HG03280 (cell line): ENCODE measurements at regions not wholly inside any gene's neighbourhood (a gene's known extent, or its start where the extent isn't known, plus 50 kb on each side); places are given as distances from the start of the nearest gene placed in this dataset.
"Not testable (repeated sequence)": the region's sequence is repeated elsewhere in the genome, so short reads cannot be mapped to it uniquely, and the experiment has no call there.

Experiments used
- ATAC-seq: cut with Tn5 transposase; IDR thresholded peaks from one replicate; pipeline ENCODE4 v1.9.1; 2021; ENCODE audit warnings: mild to moderate bottlenecking, moderate library complexity; ENCODE audit not compliant: unreplicated experiment

DNA sequence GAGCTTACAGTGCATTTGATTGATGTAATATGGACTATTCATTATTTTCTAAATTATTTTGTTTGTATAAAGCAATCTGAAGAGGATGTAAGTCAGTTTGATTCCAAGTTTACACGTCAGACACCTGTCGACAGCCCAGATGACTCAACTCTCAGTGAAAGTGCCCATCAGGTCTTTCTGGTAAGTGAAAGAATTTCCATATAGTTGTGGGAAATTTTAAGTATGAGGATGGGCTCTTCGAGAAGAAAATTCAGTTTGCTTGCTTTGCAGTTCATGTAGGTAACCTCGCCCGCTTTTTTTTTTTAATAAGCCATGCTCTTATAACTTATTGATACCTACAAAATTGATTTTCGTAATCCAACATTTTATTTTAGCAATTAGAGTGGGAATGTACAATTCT lies 151.6 kb downstream of the CDRT15L2 start:
- ATAC-seq, result not testable (repeated sequence)

- no peak for ATAC-seq
These were observed 154.4 kb downstream of the CDRT15L2 start for GRCh38 chr17:20733923-20734322.

- no peak for ATAC-seq
These were observed 156.3 kb downstream of the CDRT15L2 start for GRCh38 chr17:20735796-20736195.

GRCh38 chr17:20737636-20738035 lies 158.1 kb downstream of the CDRT15L2 start:
- not testable (repeated sequence) for ATAC-seq

GRCh38 chr17:20771104-20771503 lies 191.6 kb downstream of the CDRT15L2 start:
- ATAC-seq, result no peak

GRCh38 chr17:20774472-20775135 lies 195.1 kb downstream of the CDRT15L2 start:
- no peak for ATAC-seq

DNA sequence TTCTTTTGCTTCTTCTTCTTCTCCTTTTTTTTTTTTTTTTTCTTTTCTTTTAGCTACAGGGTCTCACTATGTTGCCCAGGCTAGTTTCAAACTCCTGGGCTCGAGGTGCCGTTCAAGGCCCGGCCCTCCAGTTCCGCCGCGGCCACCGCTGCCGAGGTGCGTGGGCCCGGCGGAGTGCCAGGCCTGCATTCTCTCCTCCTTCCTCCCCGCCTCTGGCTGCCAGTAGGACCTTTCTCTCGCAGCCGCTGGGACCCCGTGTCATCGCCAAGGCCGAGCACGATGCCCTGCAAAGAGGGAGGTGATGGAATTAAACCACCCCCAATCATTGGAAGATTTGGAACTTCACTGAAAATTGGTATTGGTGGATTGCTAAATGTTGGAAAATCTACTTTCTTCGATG lies 195.8 kb downstream of the CDRT15L2 start:
- ATAC-seq, result no peak

DNA sequence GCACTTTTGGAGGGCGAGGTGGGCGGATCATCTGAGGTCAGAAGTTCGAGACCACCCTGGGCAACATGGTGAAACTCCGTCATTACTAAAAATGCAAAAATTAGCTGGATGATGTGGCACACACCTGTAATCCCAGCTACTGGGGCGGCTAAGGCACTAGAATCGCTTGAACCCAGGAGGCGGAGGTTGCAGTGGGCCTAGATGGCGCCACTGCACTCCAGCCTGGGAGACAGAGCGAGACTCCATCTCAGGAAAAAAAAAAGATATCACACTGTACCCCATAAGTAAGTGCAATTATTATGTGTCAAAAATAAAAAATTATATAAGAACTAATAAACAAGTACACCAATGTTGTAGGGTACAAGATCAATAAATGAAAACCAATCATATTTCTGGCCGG lies 200.0 kb downstream of the CDRT15L2 start:
- ATAC-seq, result no peak

DNA sequence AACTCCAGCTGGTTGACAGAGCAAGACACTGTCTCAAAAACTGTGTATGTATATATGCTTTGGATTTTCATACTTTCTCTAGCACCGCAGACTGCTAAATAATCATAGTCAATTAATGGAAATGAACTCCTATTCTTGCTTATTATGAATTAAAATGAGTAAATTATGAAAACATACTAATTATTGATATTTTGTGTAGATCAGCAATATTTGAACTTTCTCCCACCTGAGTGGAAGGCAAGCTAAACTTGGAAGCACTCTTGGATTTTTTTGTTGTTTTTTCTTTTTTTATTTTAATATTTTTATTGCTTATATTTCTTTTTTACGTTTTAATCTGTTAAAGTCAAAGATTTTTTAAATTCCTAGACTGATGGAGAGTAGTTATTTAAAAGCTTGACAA lies 201.7 kb downstream of the CDRT15L2 start:
- ATAC-seq, result no peak

DNA sequence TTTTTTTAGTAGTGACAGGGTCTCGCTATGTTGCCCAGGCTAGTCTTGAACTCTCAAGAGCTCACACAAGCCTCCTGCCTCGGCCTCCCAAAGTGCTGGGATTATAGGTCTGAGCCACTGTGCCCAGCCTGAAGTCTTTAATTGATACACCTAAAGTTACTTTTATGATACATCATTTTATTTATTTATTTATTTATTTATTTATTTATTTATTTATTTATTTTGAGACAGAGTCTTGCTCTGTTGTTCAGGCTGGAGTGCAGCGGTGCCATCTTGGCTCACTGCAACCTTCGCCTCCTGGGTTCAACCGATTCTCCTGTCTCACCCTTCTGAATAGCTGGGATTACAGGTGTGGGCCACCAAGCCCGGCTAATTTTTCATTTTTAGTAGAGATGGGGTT lies 202.3 kb downstream of the CDRT15L2 start:
- not testable (repeated sequence) for ATAC-seq

GRCh38 chr17:20783091-20783490 lies 203.6 kb downstream of the CDRT15L2 start:
- no peak for ATAC-seq

DNA sequence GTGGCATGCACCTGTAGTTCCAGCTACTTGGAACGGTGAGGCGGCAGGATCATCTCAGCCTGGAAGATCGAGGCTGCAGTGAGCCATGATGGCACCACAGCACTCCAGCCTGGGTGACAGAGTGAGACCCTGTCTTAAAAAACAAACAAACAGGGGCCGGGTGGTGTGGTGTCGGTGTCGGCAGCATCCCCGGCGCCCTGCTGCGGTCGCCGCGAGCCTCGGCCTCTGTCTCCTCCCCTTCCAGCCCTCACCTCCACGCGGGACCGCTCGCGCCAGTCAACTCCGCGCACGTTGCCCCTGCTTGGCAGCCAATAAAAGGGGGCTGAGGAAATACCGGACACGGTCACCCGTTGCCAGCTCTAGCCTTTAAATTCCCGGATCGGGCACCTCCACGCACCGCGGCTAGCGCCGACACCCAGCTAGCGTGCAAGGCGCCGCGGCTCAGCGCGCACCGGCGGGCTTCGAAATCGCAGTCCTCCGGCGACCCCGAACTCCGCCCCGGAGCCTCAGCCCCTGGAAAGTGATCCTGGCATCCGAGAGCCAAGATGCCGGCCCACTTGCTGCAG lies 204.7 kb downstream of the CDRT15L2 start:
- ATAC-seq, result no peak

- no peak for ATAC-seq
These were observed 207.8 kb downstream of the CDRT15L2 start for GRCh38 chr17:20787281-20787680.

DNA sequence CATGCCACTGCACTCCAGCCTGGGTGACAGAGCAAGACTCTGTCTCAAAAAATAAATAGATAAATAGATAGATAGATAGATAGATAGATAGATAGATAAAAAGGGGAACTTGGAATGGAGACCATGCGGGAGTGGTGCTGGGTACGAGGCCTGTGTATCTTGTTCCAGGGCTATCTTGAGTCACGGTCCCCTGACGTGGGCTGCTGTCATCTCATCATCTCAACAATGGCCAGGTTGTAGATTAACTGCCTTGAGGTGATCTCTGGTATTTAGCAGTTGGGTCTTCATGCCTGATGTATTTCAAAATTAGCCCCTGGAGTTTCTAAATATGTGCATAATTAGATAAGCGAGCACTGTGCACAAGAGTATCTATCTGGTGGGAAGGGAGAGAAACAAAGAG lies 212.1 kb downstream of the CDRT15L2 start:
- ATAC-seq, result no peak

- not testable (repeated sequence) for ATAC-seq
These were observed 215.0 kb downstream of the CDRT15L2 start for GRCh38 chr17:20794532-20794931.

GRCh38 chr17:20797292-20797691 lies 217.8 kb downstream of the CDRT15L2 start:
- no peak for ATAC-seq

DNA sequence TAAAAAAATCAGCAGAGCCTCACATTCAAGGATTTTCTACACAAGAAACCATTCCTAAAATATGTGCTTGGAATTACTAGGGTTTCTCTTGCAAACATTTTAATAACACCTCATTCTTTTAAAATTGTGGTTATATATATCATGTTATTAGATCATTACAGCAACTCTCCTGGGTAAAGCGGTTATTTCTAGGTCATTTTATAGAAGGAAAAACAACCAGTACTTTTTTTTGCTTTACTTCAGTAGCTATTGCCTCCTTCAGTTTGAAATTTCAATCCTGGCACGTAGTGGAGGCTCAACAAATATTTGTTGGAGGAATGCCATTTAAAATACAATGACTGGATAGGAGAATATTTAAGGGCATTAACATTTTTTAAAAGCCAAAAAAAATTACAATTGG lies 220.6 kb downstream of the CDRT15L2 start:
- ATAC-seq, result no peak

- ATAC-seq, result no peak
These were observed 226.2 kb downstream of the CDRT15L2 start for GRCh38 chr17:20805751-20806150.

DNA sequence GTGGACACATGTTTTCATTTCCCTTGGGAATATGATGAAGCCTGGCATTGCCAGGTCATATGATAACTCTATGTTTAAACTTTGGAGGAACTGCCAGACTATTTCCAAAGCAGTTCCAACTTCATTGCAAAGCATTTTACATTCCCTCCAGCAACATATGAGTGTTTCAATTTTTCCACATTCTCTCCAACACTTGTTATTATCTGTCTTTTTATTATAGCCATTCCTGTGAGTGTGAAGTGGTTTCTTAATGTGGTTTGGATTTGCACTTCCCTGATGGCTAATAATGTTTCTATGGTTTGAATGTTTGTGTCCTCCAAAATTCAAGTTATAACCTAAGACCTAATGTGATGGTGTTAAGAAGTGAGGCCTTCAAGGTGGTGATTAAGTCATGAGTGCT lies 228.0 kb downstream of the CDRT15L2 start:
- ATAC-seq, result not testable (repeated sequence)

- ATAC-seq, result not testable (repeated sequence)
These were observed 227.4 kb downstream of the USP22 start for GRCh38 chr17:20815410-20815809.

- no peak for ATAC-seq
These were observed 218.9 kb downstream of the USP22 start for GRCh38 chr17:20823905-20824304.

DNA sequence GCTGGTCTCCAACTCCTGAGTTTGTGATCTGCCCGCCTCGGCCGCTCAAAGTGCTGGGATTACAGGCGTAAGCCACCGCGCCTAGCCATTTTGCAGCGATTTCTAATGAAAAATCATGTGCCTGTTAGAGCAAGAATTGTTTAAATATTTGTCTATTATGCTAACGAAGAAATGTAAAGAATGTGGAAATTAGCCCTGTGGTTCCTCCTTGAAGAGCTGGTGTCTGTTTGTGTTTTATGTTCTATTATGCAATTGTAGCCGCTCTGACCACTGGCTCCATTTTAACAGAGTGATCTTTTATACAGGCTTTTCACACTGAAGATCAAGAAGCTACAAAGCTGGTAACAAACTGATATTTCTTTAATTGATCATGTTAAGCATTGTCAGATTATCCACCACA lies 217.3 kb downstream of the USP22 start:
- no peak for ATAC-seq

- not testable (repeated sequence) for ATAC-seq
These were observed 202.4 kb downstream of the USP22 start for GRCh38 chr17:20840453-20840852.
